HG03108 (cell line): ENCODE measurements at regions not wholly inside any gene's neighbourhood (a gene's known extent, or its start where the extent isn't known, plus 50 kb on each side); places are given as distances from the start of the nearest gene placed in this dataset.

Experiments
- ATAC-seq: cut with Tn5 transposase; IDR thresholded peaks from one replicate; pipeline ENCODE4 v1.9.1; 2021; ENCODE audit warnings: moderate library complexity; ENCODE audit not compliant: unreplicated experiment

DNA sequence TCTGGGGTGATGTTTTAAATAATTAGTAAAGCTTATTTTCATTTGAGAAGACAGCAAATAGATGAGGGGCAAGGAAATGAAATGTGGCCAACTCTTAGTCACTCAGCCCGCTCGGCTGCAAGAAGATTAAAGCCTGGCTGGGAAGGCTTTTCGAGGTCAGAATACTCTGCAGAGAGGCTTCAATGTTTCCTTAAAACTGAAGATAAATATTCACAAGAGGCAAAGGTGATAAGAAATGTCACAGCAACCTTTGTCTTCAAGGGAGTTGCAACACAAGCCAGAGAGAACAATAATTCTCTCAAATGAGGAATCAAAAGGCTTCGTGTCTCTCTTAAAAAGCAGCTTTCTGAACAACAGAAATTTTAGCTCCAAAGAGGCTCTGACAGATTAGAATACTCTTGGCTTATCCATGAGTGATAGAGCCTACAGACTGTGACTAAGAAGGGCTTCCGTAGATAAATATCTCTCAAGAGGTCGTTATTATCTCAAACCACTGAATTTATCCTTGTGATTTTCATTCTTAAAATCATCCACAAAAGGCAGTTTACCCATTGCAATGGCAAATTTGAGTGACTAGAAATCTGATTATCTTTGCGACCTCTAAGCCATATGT is 92.5 kb downstream of the KLF6 start:
- ATAC-seq: no peak

DNA sequence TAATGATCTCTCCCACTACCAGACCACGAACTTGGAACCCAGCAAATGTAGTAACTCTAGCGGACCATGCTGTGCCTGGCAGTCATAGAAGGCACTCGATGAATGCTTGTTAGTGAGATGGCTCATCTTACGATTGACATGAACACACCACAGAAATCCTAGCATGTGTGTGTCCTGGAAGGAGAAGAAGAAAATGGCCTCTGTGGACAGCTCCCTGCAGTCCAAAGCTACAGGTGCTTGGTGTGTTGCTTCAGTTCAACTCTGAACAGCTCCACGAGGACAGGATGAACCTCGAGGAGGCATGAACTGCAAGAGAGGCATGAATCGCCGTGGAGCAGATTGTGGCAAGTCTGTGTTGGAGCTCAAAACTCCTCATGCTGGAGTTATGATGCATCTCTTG is 93.5 kb downstream of the KLF6 start:
- ATAC-seq: no peak

DNA sequence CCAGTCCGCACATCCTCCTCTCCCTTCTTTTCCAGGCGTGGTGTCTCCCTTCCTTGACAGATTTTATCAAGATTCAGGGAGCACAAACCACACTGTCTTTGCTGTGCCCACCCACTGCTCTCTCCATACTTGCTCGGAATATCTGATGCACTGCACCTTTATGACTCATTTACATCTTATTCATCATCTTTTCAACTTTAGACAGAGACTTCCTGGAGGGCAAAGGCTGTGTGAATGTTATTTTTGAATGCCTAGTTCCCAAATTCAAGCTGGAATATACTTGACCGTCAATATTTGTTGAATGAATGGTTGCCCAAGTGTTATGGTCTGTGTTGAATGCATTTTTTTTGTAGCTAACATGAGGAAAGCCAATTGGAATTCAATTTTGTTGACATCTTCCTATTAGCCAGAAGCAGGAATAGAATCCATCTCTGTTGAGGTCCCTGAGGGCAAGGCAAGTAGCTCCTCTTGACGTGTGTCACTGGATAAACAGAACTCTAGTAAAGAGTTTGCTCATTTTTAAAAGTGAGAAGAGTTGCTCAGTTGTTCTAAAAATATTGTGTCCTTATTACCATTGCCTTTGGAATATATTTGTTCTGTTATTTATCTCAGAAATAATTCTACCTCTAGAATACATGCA is 95.0 kb downstream of the KLF6 start:
- ATAC-seq: no peak

DNA sequence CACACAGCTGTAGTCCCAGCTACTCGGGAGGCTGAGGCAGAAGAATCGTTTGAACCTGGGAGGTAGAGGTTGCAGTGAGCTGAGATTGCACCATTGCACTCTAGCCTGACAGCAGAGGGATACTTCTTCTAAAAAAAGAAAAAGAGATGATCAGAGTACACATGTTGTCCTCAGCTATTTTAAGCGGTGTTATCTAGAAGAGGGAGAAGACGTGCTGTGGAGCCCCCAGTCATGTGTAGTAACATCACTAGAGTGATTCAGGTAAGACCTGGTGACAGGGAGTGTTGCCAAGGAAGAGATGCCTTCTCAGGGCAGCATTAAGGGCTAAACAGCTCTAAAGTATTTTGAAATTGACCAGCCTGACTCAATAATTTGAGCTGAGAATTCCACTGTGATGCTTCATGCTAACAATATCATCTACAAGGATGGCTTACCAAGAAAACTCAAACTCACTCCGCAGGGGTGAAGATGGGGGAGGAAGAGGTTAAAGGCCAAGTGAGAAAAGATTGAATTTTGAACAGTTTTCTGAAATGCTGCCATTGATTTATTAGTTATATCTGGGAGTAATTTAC is 97.4 kb downstream of the KLF6 start:
- ATAC-seq: no peak

DNA sequence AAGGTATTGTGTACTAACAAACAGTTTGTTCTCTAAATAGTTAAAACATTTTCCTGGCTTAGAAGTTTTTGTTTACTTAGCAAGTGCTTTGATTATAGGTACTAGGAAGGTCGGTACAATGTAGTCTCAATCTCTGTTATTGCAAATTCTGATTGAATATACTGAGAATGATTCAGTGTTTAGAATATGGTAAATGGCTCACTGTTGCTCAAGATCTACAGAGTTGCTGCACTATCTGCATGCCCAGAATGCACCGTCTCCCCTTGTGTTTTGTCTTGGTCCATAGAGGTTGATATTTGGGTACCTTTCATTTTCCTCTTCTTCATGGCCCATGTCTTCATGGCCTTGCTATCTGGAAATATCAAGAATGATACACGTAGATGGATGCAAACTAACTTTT is 99.6 kb downstream of the KLF6 start:
- ATAC-seq: no peak

DNA sequence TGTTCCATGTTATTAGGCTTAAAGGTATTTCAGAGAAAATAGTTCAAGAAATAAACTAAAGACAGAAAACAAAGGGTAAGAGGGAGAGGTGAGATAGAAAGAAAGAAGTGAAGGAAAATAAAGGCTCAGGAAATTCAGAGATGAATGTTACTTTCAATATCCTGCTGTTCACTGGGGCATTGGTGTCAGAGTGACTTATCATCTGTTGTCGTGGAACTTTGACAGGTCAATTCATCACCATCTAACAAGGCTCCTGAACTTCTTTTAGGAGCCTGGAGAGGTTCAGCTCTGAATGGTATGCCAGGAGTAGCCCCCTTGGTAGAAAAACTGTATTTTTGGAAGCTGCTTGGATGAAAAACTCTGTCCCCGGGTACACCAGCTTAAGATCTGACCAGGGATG is 100.1 kb downstream of the KLF6 start:
- no peak for ATAC-seq

- ATAC-seq: no peak
Measured at GRCh38 chr10:3683560-3683959, 101.4 kb downstream of the KLF6 start.

DNA sequence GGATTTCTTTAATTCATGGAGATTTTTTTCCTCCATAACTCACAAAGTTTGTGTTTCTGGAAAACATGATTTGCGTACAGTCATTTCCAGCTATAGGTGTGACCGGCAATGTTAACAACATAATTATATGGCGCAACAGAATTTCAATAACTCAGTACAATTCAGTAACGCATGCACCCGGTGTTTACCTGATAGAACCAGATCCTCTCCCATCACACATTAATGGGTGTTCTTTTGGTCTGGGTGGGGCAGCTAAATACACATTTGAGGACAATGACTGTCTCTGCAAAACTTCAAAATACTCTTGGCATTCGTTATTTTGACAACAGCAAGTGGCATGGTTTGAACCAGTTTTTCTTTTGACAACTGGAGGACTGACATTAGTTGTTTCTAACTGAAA is 102.3 kb downstream of the KLF6 start:
- ATAC-seq: no peak

GRCh38 chr10:3681642-3682554 is 103.1 kb downstream of the KLF6 start:
- ATAC-seq: no peak

- ATAC-seq: no peak
Measured at GRCh38 chr10:3679950-3680629, 104.9 kb downstream of the KLF6 start.

DNA sequence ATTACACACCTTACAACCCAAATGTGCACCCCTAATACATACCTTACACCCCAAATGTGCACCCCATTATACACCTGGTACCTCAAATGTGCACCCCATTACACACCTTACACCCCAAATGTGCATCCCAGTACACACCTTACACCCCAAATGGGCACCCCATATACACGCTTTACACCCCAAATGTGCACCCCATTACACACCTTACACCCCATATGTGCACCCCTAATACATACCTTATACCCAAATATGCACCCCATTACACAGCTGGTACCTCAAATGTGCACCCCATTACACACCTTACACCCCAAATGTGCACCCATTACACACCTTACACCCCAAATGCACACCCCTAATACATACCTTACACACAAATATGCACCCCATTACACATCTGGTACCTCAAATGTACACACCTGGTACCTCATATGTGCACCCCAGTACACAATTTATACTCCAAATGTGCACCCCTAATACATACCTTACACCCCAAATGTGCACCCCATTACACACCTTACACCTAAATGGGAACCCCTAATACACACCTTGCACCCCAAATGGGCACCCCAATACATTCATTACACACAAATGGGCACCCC is 106.3 kb downstream of the KLF6 start:
- no peak for ATAC-seq

- no peak for ATAC-seq
Measured at GRCh38 chr10:3676564-3676963, 108.4 kb downstream of the KLF6 start.

DNA sequence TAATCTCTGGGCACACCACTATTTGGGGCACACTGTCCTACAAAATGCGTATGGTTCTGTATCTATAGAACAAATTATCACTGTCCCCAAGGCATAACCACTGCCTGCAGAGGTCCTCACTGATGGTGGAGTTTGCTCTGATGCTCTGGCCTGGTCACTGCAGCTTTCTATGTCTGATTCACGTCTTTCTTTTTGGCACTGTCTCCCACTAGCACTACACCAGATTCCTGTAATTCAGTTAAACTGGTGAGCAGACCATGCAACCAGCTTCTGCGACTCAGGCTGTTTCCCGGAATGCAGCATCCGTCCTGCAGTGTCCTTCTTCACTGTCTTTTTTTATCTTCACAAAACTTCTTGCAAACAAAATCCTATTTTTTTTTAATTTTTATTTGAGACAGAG is 112.8 kb downstream of the KLF6 start:
- no peak for ATAC-seq

GRCh38 chr10:3671386-3671955 is 113.5 kb downstream of the KLF6 start:
- no peak for ATAC-seq

DNA sequence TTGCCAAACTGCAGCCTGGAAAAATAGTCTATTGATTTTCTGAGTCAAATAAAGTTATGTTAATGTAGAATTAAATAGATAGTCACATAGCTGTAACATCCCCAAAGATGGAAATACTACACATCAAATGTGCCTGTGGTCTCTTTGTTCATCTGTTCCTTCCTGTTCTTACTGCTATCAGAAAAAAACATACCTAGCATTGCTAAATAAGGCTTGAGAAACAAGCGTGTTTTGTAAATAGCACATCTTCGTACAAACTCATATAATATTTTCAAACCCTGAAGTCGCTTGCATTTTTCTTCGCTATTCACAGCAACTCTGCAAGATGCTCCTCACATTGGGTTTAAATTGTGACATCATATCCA is 116.1 kb downstream of the KLF6 start:
- ATAC-seq: no peak

GRCh38 chr10:3668276-3668965 is 116.6 kb downstream of the KLF6 start:
- no peak for ATAC-seq

GRCh38 chr10:3666525-3667302 is 118.3 kb downstream of the KLF6 start:
- ATAC-seq: no peak

GRCh38 chr10:3665316-3665908 is 119.6 kb downstream of the KLF6 start:
- ATAC-seq: no peak

DNA sequence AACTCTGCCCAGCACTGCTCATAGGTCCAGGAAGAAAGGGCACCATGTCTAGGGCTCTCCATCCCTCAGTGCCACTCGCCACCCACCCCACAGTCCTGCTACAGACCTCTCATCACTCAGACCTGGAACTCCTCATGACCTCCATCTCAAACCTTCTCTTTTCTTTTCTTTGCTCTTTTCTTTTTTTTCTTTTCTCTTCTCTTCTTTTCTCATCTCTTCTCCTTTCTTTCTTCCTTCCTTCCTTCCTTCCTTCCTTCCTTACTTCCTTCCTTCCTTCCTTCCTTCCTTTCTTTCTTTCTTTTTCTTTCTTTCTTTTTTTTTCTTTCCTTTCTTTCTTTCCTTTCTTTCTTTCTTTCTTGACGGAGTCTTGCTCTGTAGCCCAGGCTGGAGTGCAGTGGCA is 122.2 kb downstream of the KLF6 start:
- no peak for ATAC-seq
